Hepatocyte (in vitro differentiated cells): ENCODE measurements at regions not wholly inside any gene's neighbourhood (a gene's known extent, or its start where the extent isn't known, plus 50 kb on each side); places are given as distances from the start of the nearest gene placed in this dataset.

Experiments used
- DNase-seq: peaks from one replicate; pipeline ENCODE4 v3.0.0-alpha.2; 2016; ENCODE audit warnings: low spot score
- H2AFZ ChIP-seq: fragments of 200-600 bp; sonication (generic); 2 replicates; pipeline ENCODE4 v1.6.0; 2016; ENCODE audit warnings: antibody characterized with exemption, mild to moderate bottlenecking
- H3K27ac ChIP-seq: fragments of 200-600 bp; sonication (generic); 2 replicates; pipeline ENCODE4 v1.5.1; 2016; ENCODE audit warnings: mild to moderate bottlenecking
- H3K27me3 ChIP-seq: fragments of 200-600 bp; sonication (generic); 2 replicates; pipeline ENCODE4 v1.6.1; 2016
- H3K36me3 ChIP-seq: fragments of 200-600 bp; sonication (generic); replicated peaks from 2 replicates; pipeline ENCODE4 v1.5.1; 2016; ENCODE audit warnings: low read depth; ENCODE audit not compliant: insufficient read depth
- H3K4me1 ChIP-seq: fragments of 200-600 bp; sonication (generic); 2 replicates; pipeline ENCODE4 v1.5.1; 2016; ENCODE audit warnings: mild to moderate bottlenecking, moderate library complexity; ENCODE audit not compliant: insufficient read depth
- H3K4me2 ChIP-seq: fragments of 200-600 bp; sonication (generic); 2 replicates; pipeline ENCODE4 v1.6.0; 2016
- H3K4me3 ChIP-seq: fragments of 200-600 bp; sonication (generic); 2 replicates; pipeline ENCODE4 v1.5.1; 2016; ENCODE audit warnings: mild to moderate bottlenecking
- H3K79me2 ChIP-seq: fragments of 200-600 bp; sonication (generic); 2 replicates; pipeline ENCODE4 v1.6.0; 2017; ENCODE audit warnings: mild to moderate bottlenecking
- H3K9me2 ChIP-seq: fragments of 200-600 bp; sonication (generic); replicated peaks from 2 replicates; pipeline ENCODE4 v1.6.0; 2017; ENCODE audit warnings: mild to moderate bottlenecking; ENCODE audit not compliant: insufficient read depth
- H3K9me3 ChIP-seq: fragments of 200-600 bp; sonication (generic); 2 replicates; pipeline ENCODE4 v1.5.1; 2016; ENCODE audit warnings: low read depth, mild to moderate bottlenecking
- H4K20me1 ChIP-seq: fragments of 200-600 bp; sonication (generic); 2 replicates; pipeline ENCODE4 v1.6.0; 2016; ENCODE audit warnings: mild to moderate bottlenecking; ENCODE audit not compliant: insufficient read depth, poor library complexity, severe bottlenecking
- EZH2 ChIP-seq: fragments of 200-600 bp; sonication (generic); IDR thresholded peaks from 2 replicates; pipeline ENCODE4 v1.6.1; 2016; ENCODE audit warnings: antibody characterized with exemption, mild to moderate bottlenecking, borderline replicate concordance
- EZH2phosphoT487 ChIP-seq: fragments of 200-600 bp; sonication (generic); IDR thresholded peaks from one replicate; pipeline ENCODE4 v1.6.1; 2018; ENCODE audit warnings: antibody characterized with exemption, mild to moderate bottlenecking, low read depth, moderate library complexity; ENCODE audit not compliant: unreplicated experiment, severe bottlenecking
- WGBS: methylation state at CpG from one replicate; pipeline ENCODE4 v1.1.6; 2016; ENCODE audit warnings: low lambda C conversion rate; ENCODE audit errors: missing lambda C conversion rate; 5-methylcytosine and 5-hydroxymethylcytosine counted together
- TF ChIP-seq, protein P1 (sequence below): fragments of 200-600 bp; sonication (generic); IDR thresholded peaks from 2 replicates; pipeline ENCODE4 v1.5.1; 2016; ENCODE audit warnings: antibody characterized with exemption, mild to moderate bottlenecking; ENCODE audit not compliant: poor library complexity

DNA sequence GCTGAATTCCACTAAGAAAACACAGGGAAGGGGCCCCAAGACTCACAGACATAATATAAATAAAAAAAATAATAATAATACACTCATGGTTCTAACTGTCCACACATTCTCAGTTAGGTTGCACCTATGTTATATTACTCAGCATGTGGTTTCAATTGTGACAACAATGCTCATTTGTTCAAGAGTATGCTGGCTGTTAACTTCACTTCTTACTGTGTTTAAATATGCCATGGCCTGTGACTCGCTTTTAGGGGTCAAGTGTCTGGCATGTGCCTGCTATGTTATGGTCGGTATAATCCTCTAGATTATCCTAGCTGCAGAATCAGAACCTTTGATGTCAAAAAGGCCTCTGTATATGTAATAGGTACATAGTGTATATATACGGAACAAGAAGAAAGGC, 324.8 kb upstream of the INTU start:
- DNase-seq, result no peak
- no peaks in the 10 kb centered on the region for H3K79me2 ChIP-seq
- no peaks in the 10 kb centered on the region for H3K9me3 ChIP-seq
- H3K4me3 ChIP-seq, result no peak overlapping the region
- no peak overlapping the region for H3K27ac ChIP-seq
- no peak overlapping the region for H3K4me2 ChIP-seq
- H3K9me2 ChIP-seq, result no peaks in the 10 kb centered on the region
- no peaks in the 10 kb centered on the region for H3K27me3 ChIP-seq
- no peaks in the 10 kb centered on the region for H3K4me1 ChIP-seq
- WGBS, result 46% methylated on average over 3 of the region's 3 CpGs
- TF ChIP-seq, protein P1, sequence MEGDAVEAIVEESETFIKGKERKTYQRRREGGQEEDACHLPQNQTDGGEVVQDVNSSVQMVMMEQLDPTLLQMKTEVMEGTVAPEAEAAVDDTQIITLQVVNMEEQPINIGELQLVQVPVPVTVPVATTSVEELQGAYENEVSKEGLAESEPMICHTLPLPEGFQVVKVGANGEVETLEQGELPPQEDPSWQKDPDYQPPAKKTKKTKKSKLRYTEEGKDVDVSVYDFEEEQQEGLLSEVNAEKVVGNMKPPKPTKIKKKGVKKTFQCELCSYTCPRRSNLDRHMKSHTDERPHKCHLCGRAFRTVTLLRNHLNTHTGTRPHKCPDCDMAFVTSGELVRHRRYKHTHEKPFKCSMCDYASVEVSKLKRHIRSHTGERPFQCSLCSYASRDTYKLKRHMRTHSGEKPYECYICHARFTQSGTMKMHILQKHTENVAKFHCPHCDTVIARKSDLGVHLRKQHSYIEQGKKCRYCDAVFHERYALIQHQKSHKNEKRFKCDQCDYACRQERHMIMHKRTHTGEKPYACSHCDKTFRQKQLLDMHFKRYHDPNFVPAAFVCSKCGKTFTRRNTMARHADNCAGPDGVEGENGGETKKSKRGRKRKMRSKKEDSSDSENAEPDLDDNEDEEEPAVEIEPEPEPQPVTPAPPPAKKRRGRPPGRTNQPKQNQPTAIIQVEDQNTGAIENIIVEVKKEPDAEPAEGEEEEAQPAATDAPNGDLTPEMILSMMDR, result no peak
- TF ChIP-seq EZH2 (no peak), EZH2phosphoT487 (no peak)
- no peak overlapping the region for H2AFZ ChIP-seq
- no peaks in the 10 kb centered on the region for H3K36me3 ChIP-seq
- no peaks in the 10 kb centered on the region for H4K20me1 ChIP-seq

DNA sequence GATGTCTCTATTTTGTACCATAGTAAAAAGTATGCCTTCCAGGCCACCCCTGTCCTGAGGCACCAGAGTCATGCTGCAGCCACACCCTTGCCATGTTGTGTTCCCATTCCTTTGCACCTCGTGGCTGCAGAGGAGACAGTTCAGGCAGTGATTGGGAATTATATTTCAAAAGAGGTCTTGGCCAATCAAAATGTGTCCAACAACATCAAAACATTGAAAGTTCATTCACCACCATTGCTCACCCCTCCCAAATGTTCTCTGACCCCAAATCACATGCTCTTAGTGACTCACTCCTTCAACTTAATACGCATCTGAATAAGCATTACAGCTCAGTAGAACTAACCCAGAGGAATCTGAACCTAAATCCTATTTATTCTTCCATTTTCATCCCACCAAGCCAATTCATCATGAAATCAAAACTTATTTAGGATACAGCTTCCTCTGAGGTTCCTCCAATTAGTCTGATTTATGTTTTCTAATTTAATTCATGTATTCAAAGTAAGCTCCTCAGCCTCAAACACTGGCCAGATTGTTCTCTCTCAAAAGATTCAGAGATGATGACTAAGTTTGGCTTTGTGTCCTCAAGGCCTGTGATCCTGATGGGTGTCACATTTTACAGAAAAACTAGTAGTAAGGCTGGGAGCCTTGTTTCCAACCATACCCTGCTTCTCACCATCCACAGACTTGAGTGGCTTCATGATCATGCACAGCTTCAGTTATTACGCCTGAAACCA, 323.2 kb upstream of the INTU start:
- no peak for DNase-seq
- WGBS, result 87% methylated on average over 3 of the region's 3 CpGs
- Histone ChIP-seq H2AFZ (no peak overlapping the region), H3K9me2 (no peaks in the 10 kb centered on the region), H3K79me2 (no peaks in the 10 kb centered on the region), H4K20me1 (no peaks in the 10 kb centered on the region), H3K4me1 (no peaks in the 10 kb centered on the region), H3K4me2 (no peak overlapping the region), H3K4me3 (no peak overlapping the region), H3K27me3 (no peaks in the 10 kb centered on the region), H3K9me3 (no peaks in the 10 kb centered on the region), H3K36me3 (no peaks in the 10 kb centered on the region), H3K27ac (no peak overlapping the region)
- TF ChIP-seq EZH2, result no peak
- TF ChIP-seq, protein P1, result no peak
- TF ChIP-seq EZH2phosphoT487, result no peak

DNA sequence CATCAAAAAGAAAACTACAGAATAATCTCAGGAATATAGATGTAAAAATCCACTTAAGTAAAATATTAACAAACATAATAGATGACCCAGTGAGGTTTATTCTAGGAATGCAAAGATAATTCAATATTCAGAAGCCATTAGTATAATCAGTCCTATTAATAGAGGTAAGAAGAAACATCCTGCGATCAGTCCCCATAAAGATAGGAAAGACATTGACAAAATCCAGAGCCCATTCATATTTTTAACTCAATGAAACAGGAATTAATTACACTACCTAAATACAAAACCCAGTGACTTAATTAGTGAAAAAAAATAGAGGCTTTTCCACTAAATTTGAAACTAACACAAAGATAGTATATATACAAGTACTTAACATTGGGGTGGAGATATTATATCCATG, 321.4 kb upstream of the INTU start:
- H3K4me3 ChIP-seq, result no peak overlapping the region
- H3K79me2 ChIP-seq, result no peaks in the 10 kb centered on the region
- DNase-seq, result no peak
- no peaks in the 10 kb centered on the region for H3K4me1 ChIP-seq
- no peaks in the 10 kb centered on the region for H3K27me3 ChIP-seq
- no peak overlapping the region for H3K4me2 ChIP-seq
- WGBS, result 66% methylated on average over 1 of the region's 1 CpG
- H2AFZ ChIP-seq, result no peak overlapping the region
- H3K9me3 ChIP-seq, result no peaks in the 10 kb centered on the region
- H3K36me3 ChIP-seq, result no peaks in the 10 kb centered on the region
- no peaks in the 10 kb centered on the region for H4K20me1 ChIP-seq
- TF ChIP-seq, protein P1, result no peak
- TF ChIP-seq EZH2phosphoT487 (no peak), EZH2 (no peak)
- no peaks in the 10 kb centered on the region for H3K9me2 ChIP-seq
- H3K27ac ChIP-seq, result no peak overlapping the region

DNA sequence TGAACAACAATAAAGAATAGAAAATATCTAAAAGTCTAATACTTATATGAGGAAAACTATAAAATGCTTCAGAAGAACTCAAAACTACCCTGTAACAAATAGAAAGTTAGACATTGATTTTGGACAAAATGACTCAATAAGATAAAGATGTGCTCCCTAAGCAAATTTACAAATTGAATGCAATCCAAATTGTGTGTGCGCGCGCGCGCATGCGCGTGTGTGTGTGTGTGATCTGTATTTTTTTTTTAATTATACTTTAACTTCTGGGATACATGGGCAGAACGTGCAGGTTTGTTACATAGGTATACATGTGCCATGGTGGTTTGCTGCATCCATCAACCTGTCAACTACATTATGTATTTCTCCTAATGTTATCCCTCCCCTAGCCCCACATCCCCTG, 320.8 kb upstream of the INTU start:
- Histone ChIP-seq H3K4me1 (no peaks in the 10 kb centered on the region), H3K4me3 (no peak overlapping the region), H2AFZ (no peak overlapping the region), H3K36me3 (no peaks in the 10 kb centered on the region), H3K4me2 (no peak overlapping the region), H4K20me1 (no peaks in the 10 kb centered on the region), H3K9me2 (no peaks in the 10 kb centered on the region), H3K9me3 (no peaks in the 10 kb centered on the region), H3K79me2 (no peaks in the 10 kb centered on the region), H3K27me3 (no peaks in the 10 kb centered on the region), H3K27ac (no peak overlapping the region)
- no peak for DNase-seq
- TF ChIP-seq, protein P1, result no peak
- TF ChIP-seq EZH2phosphoT487 (no peak), EZH2 (no peak)
- 83% methylated on average over 8 of the region's 8 CpGs for WGBS
